SK-N-SH (cell line): ENCODE measurements at regions not wholly inside any gene's neighbourhood (a gene's known extent, or its start where the extent isn't known, plus 50 kb on each side); places are given as distances from the start of the nearest gene placed in this dataset.

Source experiments
- CTCF ChIA-PET: fragments of 300-600, 350-600 bp; formaldehyde crosslinking; extraction: SDS; loops from one replicate; lab custom pipeline; 2021; lab: Yijun Ruan, JAX
- POLR2A ChIA-PET: fragments of 350-600 bp; sonication (Branson Sonifier 250); formaldehyde crosslinking; extraction: SDS; loops from one replicate; lab custom pipeline; 2020; ENCODE audit warnings: antibody characterized with exemption, inconsistent platforms; lab: Yijun Ruan, JAX
- DNase-seq: peaks from one replicate; pipeline ENCODE4 v3.0.0; 2012
- H2AFZ ChIP-seq: fragments of 200-600 bp; sonication (generic); 2 replicates; pipeline ENCODE4 v1.8.1; 2016; ENCODE audit warnings: antibody characterized with exemption, mild to moderate bottlenecking, low read depth
- H3F3A ChIP-seq: fragments of 200-600 bp; sonication (generic); replicated peaks from 2 replicates; pipeline ENCODE3; 2016; ENCODE audit warnings: antibody characterized with exemption, mild to moderate bottlenecking; ENCODE audit not compliant: insufficient read depth
- H3K27ac ChIP-seq, 2 experiments: fragments of 200-500 bp in 1 of 2; fragments of 200-600 bp in 1 of 2; sonication (Bioruptor generic) in 1 of 2; sonication (generic), shearing (Covaris generic) in 1 of 2; 2 replicates each; pipeline versions ENCODE4 v1.5.1 to v1.6.1; 2014 to 2016; ENCODE audit warnings: low read depth in 2 of 2, inconsistent platforms in 1 of 2, low read length in 1 of 2, mild to moderate bottlenecking in 1 of 2, mixed read lengths in 1 of 2
- H3K27me3 ChIP-seq: fragments of 200-600 bp; sonication (generic), shearing (Covaris generic); 2 replicates; pipeline ENCODE4 v1.6.1; 2016; ENCODE audit warnings: mixed run types; ENCODE audit not compliant: insufficient read depth
- H3K36me3 ChIP-seq, 2 experiments: fragments of 200-500 bp in 1 of 2; fragments of 200-600 bp in 1 of 2; sonication (Bioruptor generic) in 1 of 2; sonication (generic) in 1 of 2; replicated peaks in 1 of 2; 2 replicates each; pipeline versions ENCODE3 to v1.5.1; 2014 to 2016; ENCODE audit warnings: low read length in 1 of 2, mild to moderate bottlenecking in 1 of 2; ENCODE audit not compliant: insufficient read depth in 2 of 2, control insufficient read depth in 1 of 2
- H3K4me1 ChIP-seq, 2 experiments: fragments of 200-500 bp in 1 of 2; fragments of 200-600 bp in 1 of 2; sonication (Bioruptor generic) in 1 of 2; sonication (generic), shearing (Covaris generic) in 1 of 2; 2 replicates each; pipeline versions ENCODE4 v1.5.1 to v1.6.1; 2014 to 2016; ENCODE audit warnings: low read depth in 1 of 2, low read length in 1 of 2, mixed run types in 1 of 2; ENCODE audit not compliant: insufficient read depth in 2 of 2, control insufficient read depth in 1 of 2
- H3K4me2 ChIP-seq: fragments of 200-600 bp; sonication (generic), shearing (Covaris generic); 2 replicates; pipeline ENCODE4 v1.6.1; 2017; ENCODE audit warnings: mixed run types
- H3K4me3 ChIP-seq, 2 experiments: fragments of 200-500 bp in 1 of 2; fragments of 200-600 bp in 1 of 2; sonication (Bioruptor generic) in 1 of 2; sonication (generic), shearing (Covaris generic) in 1 of 2; 2 replicates each; pipeline versions ENCODE4 v1.5.1 to v1.8.1; 2014 to 2016; ENCODE audit warnings: low read depth in 2 of 2, inconsistent platforms in 1 of 2, low read length in 1 of 2, mild to moderate bottlenecking in 1 of 2, mixed read lengths in 1 of 2, moderate library complexity in 1 of 2
- H3K79me2 ChIP-seq: fragments of 200-600 bp; sonication (generic); 2 replicates; pipeline ENCODE4 v1.8.1; 2017; ENCODE audit warnings: mild to moderate bottlenecking; ENCODE audit not compliant: insufficient read depth
- H3K9ac ChIP-seq: fragments of 200-600 bp; sonication (generic); 2 replicates; pipeline ENCODE4 v1.6.1; 2017; ENCODE audit warnings: mixed run types
- H3K9me2 ChIP-seq: fragments of 200-600 bp; sonication (generic); 2 replicates; pipeline ENCODE4 v1.6.1; 2017; ENCODE audit warnings: mixed run types
- H3K9me3 ChIP-seq: fragments of 200-600 bp; sonication (generic); 2 replicates; pipeline ENCODE4 v1.6.1; 2017; ENCODE audit warnings: mixed run types, mild to moderate bottlenecking, moderate library complexity
- H4K20me1 ChIP-seq: fragments of 200-600 bp; sonication (generic); 2 replicates; pipeline ENCODE4 v1.6.1; 2017; ENCODE audit warnings: mild to moderate bottlenecking, mixed run types; ENCODE audit not compliant: insufficient read depth
- CHD2 ChIP-seq: fragments of 150-350 bp; IDR thresholded peaks from 2 replicates; pipeline ENCODE4 v1.6.1; 2018; ENCODE audit warnings: low read length; ENCODE audit not compliant: partially characterized antibody
- EZH2phosphoT487 ChIP-seq: fragments of 200-600 bp; sonication (generic); IDR thresholded peaks from 2 replicates; pipeline ENCODE4 v1.6.1; 2017; ENCODE audit warnings: low read depth, mixed run types, mild to moderate bottlenecking, antibody characterized with exemption, moderate library complexity, borderline replicate concordance
- FOSL2 ChIP-seq: IDR thresholded peaks from 2 replicates; pipeline ENCODE4 v1.4.0; 2012; ENCODE audit warnings: low read depth, mild to moderate bottlenecking, moderate library complexity, borderline replicate concordance
- FOXJ3 ChIP-seq: sonication (generic); formaldehyde crosslinking; IDR thresholded peaks from 2 replicates; pipeline ENCODE4 v1.5.1; 2020; ENCODE audit warnings: mild to moderate bottlenecking, missing genetic modification reagents
- FOXM1 ChIP-seq: IDR thresholded peaks from 2 replicates; pipeline ENCODE4 v1.4.0; 2012; ENCODE audit warnings: low read depth, mild to moderate bottlenecking
- JUND ChIP-seq: IDR thresholded peaks from 2 replicates; pipeline ENCODE4 v1.4.0; 2012
- MEF2A ChIP-seq: IDR thresholded peaks from 2 replicates; pipeline ENCODE4 v1.4.0; 2012; ENCODE audit warnings: low read depth, borderline replicate concordance
- POLR2AphosphoS5 ChIP-seq: IDR thresholded peaks from 2 replicates; pipeline ENCODE4 v1.6.1; 2012; ENCODE audit warnings: low read depth, low read length
- RAD21 ChIP-seq: IDR thresholded peaks from 2 replicates; pipeline ENCODE4 v1.6.1; 2012; ENCODE audit warnings: mild to moderate bottlenecking, low read length
- RCOR1 ChIP-seq: fragments of 150-350 bp; IDR thresholded peaks from 2 replicates; pipeline ENCODE4 v1.6.1; 2017; ENCODE audit warnings: antibody characterized with exemption, low read length
- SMC3 ChIP-seq: IDR thresholded peaks from 2 replicates; pipeline ENCODE4 v1.6.1; 2012; ENCODE audit warnings: low read depth, low read length, improper control_type of control experiment
- TAF1 ChIP-seq: IDR thresholded peaks from 2 replicates; pipeline ENCODE4 v1.6.1; 2012; ENCODE audit warnings: low read depth, mild to moderate bottlenecking, low read length, moderate library complexity, borderline replicate concordance
- TCF12 ChIP-seq: IDR thresholded peaks from 2 replicates; pipeline ENCODE4 v1.4.0; 2012
- TEAD4 ChIP-seq: IDR thresholded peaks from 2 replicates; pipeline ENCODE4 v1.4.0; 2012; ENCODE audit warnings: mild to moderate bottlenecking, borderline replicate concordance; ENCODE audit not compliant: insufficient read depth
- WGBS: methylation state at CpG from one replicate; pipeline ENCODE4 v1.1.6; 2017; ENCODE audit warnings: low lambda C conversion rate; 5-methylcytosine and 5-hydroxymethylcytosine counted together
- TF ChIP-seq, protein P1 (sequence below): IDR thresholded peaks from 2 replicates; pipeline ENCODE4 v1.6.1; 2012; ENCODE audit warnings: mild to moderate bottlenecking, low read depth, low read length, moderate library complexity
- TF ChIP-seq, protein P2 (sequence below): IDR thresholded peaks from 2 replicates; pipeline ENCODE4 v1.4.0; 2012; ENCODE audit warnings: low read depth, borderline replicate concordance
- TF ChIP-seq, protein P3 (sequence below): fragments of 200-600 bp; sonication (generic); IDR thresholded peaks from 2 replicates; pipeline ENCODE4 v1.6.1; 2017; ENCODE audit warnings: antibody characterized with exemption, mild to moderate bottlenecking, moderate library complexity

DNA sequence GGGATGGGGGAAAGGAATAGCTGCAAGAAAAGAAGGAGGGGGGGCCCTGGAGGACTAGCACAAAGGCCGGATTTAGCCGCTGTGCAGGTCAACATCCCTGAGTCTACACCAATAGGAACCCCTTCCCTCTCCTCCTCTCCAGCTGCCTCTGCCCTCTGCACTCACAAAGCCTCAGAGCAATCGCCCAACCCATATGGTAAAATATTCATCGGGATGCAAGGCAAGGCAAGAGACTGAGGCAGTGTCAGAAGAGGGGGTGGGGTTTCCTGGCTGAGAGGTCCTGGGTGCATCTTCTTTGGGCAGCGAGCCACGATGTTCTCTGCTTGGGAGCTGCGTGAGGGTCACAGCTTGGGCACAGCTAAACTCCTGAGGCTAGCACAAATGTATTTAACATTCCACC is 115.5 kb upstream of the NLRP1 start:
- ChIA-PET CTCF (interaction anchor here (0.8 to 1.2 kb wide), 3 partner anchors 10 to 736 kb away, joined by 3 to 5 read pairs (median 3); no protein-coding TSS in a partner anchor), POLR2A (no interaction called here)
- H3K27me3 ChIP-seq: no peaks in the 10 kb centered on the region; the same call in 1 of the 2 replicates
- H3K9me2 ChIP-seq: no peaks in the 10 kb centered on the region
- no peaks in the 10 kb centered on the region for H3K4me1 ChIP-seq
- no peak overlapping the region for H3K4me2 ChIP-seq
- no peaks in the 10 kb centered on the region for H3K36me3 ChIP-seq
- 29% methylated on average over 6 of the region's 7 CpGs for WGBS
- no peaks in the 10 kb centered on the region for H3K9me3 ChIP-seq
- no peak overlapping the region for H3K9ac ChIP-seq
- TF ChIP-seq TCF12: no peak
- TF ChIP-seq FOSL2: no peak
- TF ChIP-seq POLR2AphosphoS5: no peak
- TF ChIP-seq JUND: no peak
- TF ChIP-seq MEF2A: no peak
- no peak for TF ChIP-seq CHD2
- no peak for TF ChIP-seq SMC3
- no peak for TF ChIP-seq TEAD4
- no peak for TF ChIP-seq FOXM1
- TF ChIP-seq RCOR1: no peak
- TF ChIP-seq, protein P1, sequence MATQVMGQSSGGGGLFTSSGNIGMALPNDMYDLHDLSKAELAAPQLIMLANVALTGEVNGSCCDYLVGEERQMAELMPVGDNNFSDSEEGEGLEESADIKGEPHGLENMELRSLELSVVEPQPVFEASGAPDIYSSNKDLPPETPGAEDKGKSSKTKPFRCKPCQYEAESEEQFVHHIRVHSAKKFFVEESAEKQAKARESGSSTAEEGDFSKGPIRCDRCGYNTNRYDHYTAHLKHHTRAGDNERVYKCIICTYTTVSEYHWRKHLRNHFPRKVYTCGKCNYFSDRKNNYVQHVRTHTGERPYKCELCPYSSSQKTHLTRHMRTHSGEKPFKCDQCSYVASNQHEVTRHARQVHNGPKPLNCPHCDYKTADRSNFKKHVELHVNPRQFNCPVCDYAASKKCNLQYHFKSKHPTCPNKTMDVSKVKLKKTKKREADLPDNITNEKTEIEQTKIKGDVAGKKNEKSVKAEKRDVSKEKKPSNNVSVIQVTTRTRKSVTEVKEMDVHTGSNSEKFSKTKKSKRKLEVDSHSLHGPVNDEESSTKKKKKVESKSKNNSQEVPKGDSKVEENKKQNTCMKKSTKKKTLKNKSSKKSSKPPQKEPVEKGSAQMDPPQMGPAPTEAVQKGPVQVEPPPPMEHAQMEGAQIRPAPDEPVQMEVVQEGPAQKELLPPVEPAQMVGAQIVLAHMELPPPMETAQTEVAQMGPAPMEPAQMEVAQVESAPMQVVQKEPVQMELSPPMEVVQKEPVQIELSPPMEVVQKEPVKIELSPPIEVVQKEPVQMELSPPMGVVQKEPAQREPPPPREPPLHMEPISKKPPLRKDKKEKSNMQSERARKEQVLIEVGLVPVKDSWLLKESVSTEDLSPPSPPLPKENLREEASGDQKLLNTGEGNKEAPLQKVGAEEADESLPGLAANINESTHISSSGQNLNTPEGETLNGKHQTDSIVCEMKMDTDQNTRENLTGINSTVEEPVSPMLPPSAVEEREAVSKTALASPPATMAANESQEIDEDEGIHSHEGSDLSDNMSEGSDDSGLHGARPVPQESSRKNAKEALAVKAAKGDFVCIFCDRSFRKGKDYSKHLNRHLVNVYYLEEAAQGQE: no peak
- TF ChIP-seq TAF1: no peak
- TF ChIP-seq FOXJ3 (CRISPR knock-in tag): no peak
- no peak for TF ChIP-seq RAD21
- TF ChIP-seq, protein P2, sequence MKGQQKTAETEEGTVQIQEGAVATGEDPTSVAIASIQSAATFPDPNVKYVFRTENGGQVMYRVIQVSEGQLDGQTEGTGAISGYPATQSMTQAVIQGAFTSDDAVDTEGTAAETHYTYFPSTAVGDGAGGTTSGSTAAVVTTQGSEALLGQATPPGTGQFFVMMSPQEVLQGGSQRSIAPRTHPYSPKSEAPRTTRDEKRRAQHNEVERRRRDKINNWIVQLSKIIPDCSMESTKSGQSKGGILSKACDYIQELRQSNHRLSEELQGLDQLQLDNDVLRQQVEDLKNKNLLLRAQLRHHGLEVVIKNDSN: no peak
- TF ChIP-seq, protein P3, sequence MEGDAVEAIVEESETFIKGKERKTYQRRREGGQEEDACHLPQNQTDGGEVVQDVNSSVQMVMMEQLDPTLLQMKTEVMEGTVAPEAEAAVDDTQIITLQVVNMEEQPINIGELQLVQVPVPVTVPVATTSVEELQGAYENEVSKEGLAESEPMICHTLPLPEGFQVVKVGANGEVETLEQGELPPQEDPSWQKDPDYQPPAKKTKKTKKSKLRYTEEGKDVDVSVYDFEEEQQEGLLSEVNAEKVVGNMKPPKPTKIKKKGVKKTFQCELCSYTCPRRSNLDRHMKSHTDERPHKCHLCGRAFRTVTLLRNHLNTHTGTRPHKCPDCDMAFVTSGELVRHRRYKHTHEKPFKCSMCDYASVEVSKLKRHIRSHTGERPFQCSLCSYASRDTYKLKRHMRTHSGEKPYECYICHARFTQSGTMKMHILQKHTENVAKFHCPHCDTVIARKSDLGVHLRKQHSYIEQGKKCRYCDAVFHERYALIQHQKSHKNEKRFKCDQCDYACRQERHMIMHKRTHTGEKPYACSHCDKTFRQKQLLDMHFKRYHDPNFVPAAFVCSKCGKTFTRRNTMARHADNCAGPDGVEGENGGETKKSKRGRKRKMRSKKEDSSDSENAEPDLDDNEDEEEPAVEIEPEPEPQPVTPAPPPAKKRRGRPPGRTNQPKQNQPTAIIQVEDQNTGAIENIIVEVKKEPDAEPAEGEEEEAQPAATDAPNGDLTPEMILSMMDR: no peak
- no peak for TF ChIP-seq EZH2phosphoT487
- TF ChIP-seq, all 33 proteins: peak for 0
- Histone ChIP-seq H3K79me2 (no peaks in the 10 kb centered on the region), H3F3A (no peaks in the 10 kb centered on the region), H3K4me3 (no peak overlapping the region), H4K20me1 (no peaks in the 10 kb centered on the region), H2AFZ (no peak overlapping the region), H3K27ac (no peak overlapping the region)
- DNase-seq: no peak
